CD4-positive, alpha-beta memory T cell (primary cell): ENCODE measurements at regions not wholly inside any gene's neighbourhood (a gene's known extent, or its start where the extent isn't known, plus 50 kb on each side); places are given as distances from the start of the nearest gene placed in this dataset.
A peak's percentile ranks its signal among the peaks of the same experiment; 100 is the strongest.

Source experiments
- CTCF ChIA-PET: fragments of 350-600 bp; sonication (Branson Sonifier 250); formaldehyde crosslinking; loops from one replicate; lab custom pipeline; 2021; ENCODE audit warnings: inconsistent platforms; ENCODE audit not compliant: partially characterized antibody; lab: Charles Lee
- POLR2A ChIA-PET: fragments of 350-600 bp; sonication (Branson Sonifier 250); formaldehyde crosslinking; loops from one replicate; lab custom pipeline; 2021; ENCODE audit not compliant: partially characterized antibody; lab: Charles Lee
- DNase-seq, 5 donors: peaks; one replicate each; pipeline versions ENCODE4 v3.0.0 to v3.0.0-alpha.2; 2020 to 2022; ENCODE audit warnings: mixed read lengths in 1 of 5
- H3K27ac ChIP-seq: one replicate; pipeline ENCODE4 v1.7.0; 2013; ENCODE audit warnings: low read depth, low read length
- H3K27me3 ChIP-seq: 2 replicates; pipeline ENCODE4 v1.7.0; 2013; ENCODE audit warnings: mild to moderate bottlenecking, low read length, moderate library complexity; ENCODE audit not compliant: insufficient read depth
- H3K36me3 ChIP-seq: 2 replicates; pipeline ENCODE4 v1.7.0; 2013; ENCODE audit warnings: mild to moderate bottlenecking, low read length, moderate library complexity; ENCODE audit not compliant: insufficient read depth
- H3K4me1 ChIP-seq: 2 replicates; pipeline ENCODE4 v1.7.0; 2013; ENCODE audit warnings: mild to moderate bottlenecking, low read length, moderate library complexity; ENCODE audit not compliant: insufficient read depth
- H3K4me3 ChIP-seq, 2 donors: one replicate each; pipeline ENCODE4 v1.7.0; 2013; ENCODE audit warnings: low read length in 2 of 2, mild to moderate bottlenecking in 1 of 2
- H3K9me3 ChIP-seq, 2 donors: one replicate each; pipeline ENCODE4 v1.7.0; 2013; ENCODE audit warnings: low read length in 2 of 2, control low read depth in 1 of 2; ENCODE audit not compliant: control insufficient read depth in 1 of 2
- H3K27ac Mint-ChIP-seq, 7 donors: one replicate each; pipeline ENCODE4 v1.8.0; 2020 to 2021; ENCODE audit warnings: mixed read lengths in 7 of 7, mild to moderate bottlenecking in 6 of 7, inconsistent platforms in 3 of 7, moderate library complexity in 3 of 7
- H3K27me3 Mint-ChIP-seq, 2 donors: one replicate each; pipeline ENCODE4 v1.8.0; 2020 to 2021; ENCODE audit warnings: mixed read lengths in 2 of 2
- H3K36me3 Mint-ChIP-seq, 2 donors: one replicate each; pipeline ENCODE4 v1.8.0; 2020 to 2021; ENCODE audit warnings: mixed read lengths in 2 of 2, inconsistent platforms in 1 of 2, mild to moderate bottlenecking in 1 of 2
- H3K4me1 Mint-ChIP-seq, 4 donors: one replicate each; pipeline ENCODE4 v1.8.0; 2020 to 2021; ENCODE audit warnings: mixed read lengths in 4 of 4, mild to moderate bottlenecking in 1 of 4
- H3K4me3 Mint-ChIP-seq, 8 donors: one replicate each; pipeline ENCODE4 v1.8.0; 2020 to 2021; ENCODE audit warnings: mixed read lengths in 8 of 8, mild to moderate bottlenecking in 7 of 8, moderate library complexity in 6 of 8, inconsistent platforms in 3 of 8
- H3K9me3 Mint-ChIP-seq, 8 donors: one replicate each; pipeline ENCODE4 v1.8.0; 2020 to 2021; ENCODE audit warnings: mixed read lengths in 8 of 8, mild to moderate bottlenecking in 5 of 8, inconsistent platforms in 3 of 8, moderate library complexity in 1 of 8
- intact Hi-C: fragments of 100-400 bp; cut with micrococcal nuclease; formaldehyde crosslinking; loops from one replicate; pipeline ENCODE4 v1.15.1; 2023

- Mint-ChIP-seq H3K36me3 (no peaks in the 10 kb centered on the region), H3K27me3 (peaks cover 7 to 8% of the 10 kb centered on the region in 2 donors), H3K9me3 (peaks cover 0 to 3% (median 0%) of the 10 kb centered on the region in 8 donors), H3K4me3 (no peak overlapping the region), H3K4me1 (no peaks in the 10 kb centered on the region), H3K27ac (no peak overlapping the region)
- intact Hi-C loops: no loop called here
- ChIA-PET CTCF (no interaction called here), POLR2A (no interaction called here)
- Histone ChIP-seq H3K4me3 (no peak overlapping the region), H3K27ac (no peak overlapping the region), H3K27me3 (no peaks in the 10 kb centered on the region), H3K9me3 (no peaks in the 10 kb centered on the region), H3K4me1 (no peaks in the 10 kb centered on the region), H3K36me3 (no peaks in the 10 kb centered on the region)
- no peak for DNase-seq
Measured at GRCh38 chr1:55689800-55690199, 474.6 kb upstream of the USP24 start.

GRCh38 chr1:55685560-55685959, 470.4 kb upstream of the USP24 start:
- Histone ChIP-seq H3K9me3 (no peaks in the 10 kb centered on the region), H3K4me3 (no peak overlapping the region), H3K36me3 (no peaks in the 10 kb centered on the region), H3K27me3 (no peaks in the 10 kb centered on the region), H3K27ac (no peak overlapping the region), H3K4me1 (no peaks in the 10 kb centered on the region)
- POLR2A ChIA-PET: no interaction called here
- peaks cover 6 to 10% of the 10 kb centered on the region in 2 donors for H3K27me3 Mint-ChIP-seq
- no peak overlapping the region for H3K4me3 Mint-ChIP-seq
- no peaks in the 10 kb centered on the region for H3K36me3 Mint-ChIP-seq
- intact Hi-C loops: no loop called here
- DNase-seq: no peak
- H3K9me3 Mint-ChIP-seq: peaks cover 0 to 9% (median 2%) of the 10 kb centered on the region in 8 donors
- no peak overlapping the region for H3K27ac Mint-ChIP-seq
- CTCF ChIA-PET: no interaction called here
- no peaks in the 10 kb centered on the region for H3K4me1 Mint-ChIP-seq

DNA sequence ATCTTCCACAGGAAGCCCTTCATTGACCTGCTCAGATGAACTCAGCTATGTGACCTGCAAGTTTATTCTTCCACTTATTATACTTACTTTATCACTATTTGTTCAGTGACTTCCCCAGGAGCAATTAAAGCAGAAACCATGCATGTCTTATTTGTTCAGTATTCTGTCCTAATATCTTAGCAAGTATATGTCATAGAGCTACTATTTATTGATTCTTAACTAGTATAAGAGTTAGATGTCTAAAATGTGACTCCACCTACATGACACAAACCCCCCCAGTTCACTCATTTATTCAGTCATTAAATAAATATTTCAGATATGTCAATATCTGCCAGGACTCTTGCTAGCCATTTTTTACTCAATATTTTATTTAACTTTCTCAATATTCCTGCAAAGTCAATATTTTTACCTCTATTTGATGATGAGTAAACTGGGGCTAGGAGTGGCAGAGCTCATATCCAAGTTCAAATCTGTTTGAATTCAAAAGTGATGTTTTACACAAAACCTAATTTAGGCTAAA, 469.0 kb upstream of the USP24 start:
- H3K36me3 Mint-ChIP-seq: no peaks in the 10 kb centered on the region

DNA sequence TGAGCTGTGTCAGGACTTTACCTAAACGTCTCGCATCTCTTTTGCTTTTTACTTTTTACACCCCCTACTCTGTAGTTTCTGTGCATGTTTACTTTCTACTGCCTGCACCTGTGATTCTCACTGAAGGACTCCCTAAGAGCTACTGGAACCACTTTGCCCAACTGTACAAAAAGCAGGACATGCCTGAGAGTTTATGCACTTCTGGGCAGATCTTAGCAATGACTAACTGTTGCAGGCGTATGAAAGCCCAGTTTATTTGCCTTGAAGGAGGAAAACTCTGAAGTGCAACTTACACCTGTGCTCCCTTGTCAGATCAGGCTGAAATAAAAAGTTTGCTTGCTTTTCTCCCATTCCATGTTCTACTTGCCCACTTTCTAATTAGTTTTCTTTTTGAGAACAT, 467.0 kb upstream of the USP24 start:
- no peaks in the 10 kb centered on the region for H3K27me3 ChIP-seq
- H3K36me3 Mint-ChIP-seq: no peaks in the 10 kb centered on the region
- ChIA-PET POLR2A (no interaction called here), CTCF (no interaction called here)
- intact Hi-C loops: no loop called here
- no peaks in the 10 kb centered on the region for H3K4me1 Mint-ChIP-seq
- H3K4me1 ChIP-seq: no peaks in the 10 kb centered on the region
- no peak overlapping the region for H3K27ac Mint-ChIP-seq
- peaks cover 0 to 10% (median 2%) of the 10 kb centered on the region in 8 donors for H3K9me3 Mint-ChIP-seq
- no peaks in the 10 kb centered on the region for H3K9me3 ChIP-seq
- no peaks in the 10 kb centered on the region for H3K36me3 ChIP-seq
- H3K27ac ChIP-seq: no peak overlapping the region
- DNase-seq: no peak
- H3K4me3 Mint-ChIP-seq: no peak overlapping the region
- H3K27me3 Mint-ChIP-seq: peaks cover 2 to 3% of the 10 kb centered on the region in 2 donors
- no peak overlapping the region for H3K4me3 ChIP-seq

More for the DNA sequence above, 469.0 kb upstream of the USP24 start:
- H3K4me1 ChIP-seq: no peaks in the 10 kb centered on the region
- no peaks in the 10 kb centered on the region for H3K27me3 ChIP-seq
- Mint-ChIP-seq H3K27ac (no peak overlapping the region), H3K9me3 (peaks cover 0 to 9% (median 2%) of the 10 kb centered on the region in 8 donors), H3K27me3 (peaks cover 6 to 10% of the 10 kb centered on the region in 2 donors), H3K4me3 (no peak overlapping the region), H3K4me1 (no peaks in the 10 kb centered on the region)
- no peaks in the 10 kb centered on the region for H3K36me3 ChIP-seq
- no peak overlapping the region for H3K4me3 ChIP-seq
- CTCF ChIA-PET: no interaction called here
- no peak overlapping the region for H3K27ac ChIP-seq
- POLR2A ChIA-PET: no interaction called here
- no peak for DNase-seq
- intact Hi-C loops: no loop called here
- no peaks in the 10 kb centered on the region for H3K9me3 ChIP-seq

DNA sequence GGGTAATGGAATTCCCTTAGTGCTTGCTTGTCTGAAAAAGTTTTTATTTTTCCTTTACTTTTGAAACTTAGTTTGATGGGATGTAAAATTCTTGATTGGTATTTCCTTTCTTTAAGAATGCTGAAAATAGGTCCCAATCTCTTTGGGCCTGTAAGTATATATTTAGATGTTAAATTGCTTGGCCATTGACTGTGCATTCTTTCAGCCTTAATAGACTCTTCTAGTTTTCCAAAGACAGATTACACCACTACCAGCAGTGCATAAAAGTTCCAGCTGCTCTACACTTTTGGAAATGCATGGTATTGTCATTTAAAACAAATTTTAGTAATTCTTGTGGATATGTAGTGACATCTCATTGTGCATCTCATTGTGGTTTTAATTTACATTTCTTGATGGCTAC, 464.8 kb upstream of the USP24 start:
- no peak for DNase-seq
- Mint-ChIP-seq H3K4me3 (no peak overlapping the region), H3K9me3 (peaks cover 0 to 15% (median 2%) of the 10 kb centered on the region in 8 donors), H3K27me3 (peaks cover 2% of the 10 kb centered on the region in 2 donors), H3K36me3 (no peaks in the 10 kb centered on the region), H3K4me1 (no peaks in the 10 kb centered on the region), H3K27ac (no peak overlapping the region)
- POLR2A ChIA-PET: no interaction called here
- CTCF ChIA-PET: no interaction called here
- no peaks in the 10 kb centered on the region for H3K4me1 ChIP-seq
- intact Hi-C loops: no loop called here
- no peaks in the 10 kb centered on the region for H3K36me3 ChIP-seq
- H3K4me3 ChIP-seq: no peak overlapping the region
- H3K27ac ChIP-seq: no peak overlapping the region
- no peaks in the 10 kb centered on the region for H3K9me3 ChIP-seq
- no peaks in the 10 kb centered on the region for H3K27me3 ChIP-seq

- H3K4me1 Mint-ChIP-seq: no peaks in the 10 kb centered on the region
- H3K27me3 Mint-ChIP-seq: no peaks in the 10 kb centered on the region
- intact Hi-C loops: no loop called here
- Histone ChIP-seq H3K27me3 (no peaks in the 10 kb centered on the region), H3K36me3 (no peaks in the 10 kb centered on the region), H3K27ac (no peak overlapping the region), H3K9me3 (no peaks in the 10 kb centered on the region), H3K4me3 (no peak overlapping the region), H3K4me1 (no peaks in the 10 kb centered on the region)
- ChIA-PET POLR2A (no interaction called here), CTCF (no interaction called here)
- no peak for DNase-seq
- no peak overlapping the region for H3K4me3 Mint-ChIP-seq
- peaks cover 0 to 10% (median 0%) of the 10 kb centered on the region in 8 donors for H3K9me3 Mint-ChIP-seq
- peak overlapping the region in 1 of 7 donors; percentile 20 for H3K27ac Mint-ChIP-seq
- H3K36me3 Mint-ChIP-seq: no peaks in the 10 kb centered on the region
Measured at GRCh38 chr1:55673416-55673815, 458.3 kb upstream of the USP24 start.

- intact Hi-C loops: no loop called here
- H3K9me3 Mint-ChIP-seq: no peaks in the 10 kb centered on the region
- Histone ChIP-seq H3K27me3 (no peaks in the 10 kb centered on the region), H3K4me3 (no peak overlapping the region), H3K4me1 (no peaks in the 10 kb centered on the region), H3K9me3 (no peaks in the 10 kb centered on the region), H3K36me3 (no peaks in the 10 kb centered on the region), H3K27ac (no peak overlapping the region)
- no peak for DNase-seq
- H3K27ac Mint-ChIP-seq: no peak overlapping the region
- CTCF ChIA-PET: no interaction called here
- no peaks in the 10 kb centered on the region for H3K36me3 Mint-ChIP-seq
- H3K27me3 Mint-ChIP-seq: no peaks in the 10 kb centered on the region
- POLR2A ChIA-PET: no interaction called here
- H3K4me3 Mint-ChIP-seq: no peak overlapping the region
- no peaks in the 10 kb centered on the region for H3K4me1 Mint-ChIP-seq
Measured at GRCh38 chr1:55670331-55671082, 455.3 kb upstream of the USP24 start.
